H1 (cell line): ENCODE measurements at regions not wholly inside any gene's neighbourhood (a gene's known extent, or its start where the extent isn't known, plus 50 kb on each side); places are given as distances from the start of the nearest gene placed in this dataset.

Experiments
- CTCF ChIA-PET: fragments of 300-600 bp; sonication (Branson Sonifier 250); formaldehyde crosslinking; loops from one replicate; lab custom pipeline; 2021; ENCODE audit not compliant: partially characterized antibody; lab: Charles Lee
- POLR2A ChIA-PET: fragments of 300-600 bp; sonication (Branson Sonifier 250); formaldehyde crosslinking; loops from one replicate; lab custom pipeline; 2021; ENCODE audit warnings: inconsistent platforms; ENCODE audit not compliant: partially characterized antibody; lab: Charles Lee
- DNase-seq, 2 experiments: peaks; one replicate each; pipeline versions ENCODE4 v3.0.0 to v3.0.0-alpha.2; 2010 to 2022; ENCODE audit warnings: low spot score in 2 of 2, low read depth in 1 of 2, mixed read lengths in 1 of 2
- FAIRE-seq: peaks from 2 replicates; lab custom pipeline; 2011; peaks lifted over from hg19 to GRCh38; lab: Jason Lieb, UNC
- H2AFZ ChIP-seq: 2 replicates; pipeline ENCODE4 v1.8.1; 2012; ENCODE audit warnings: low read length, inconsistent platforms
- H2AK5ac ChIP-seq: 2 replicates; pipeline ENCODE4 v1.6.1; 2013; ENCODE audit warnings: low read depth, low read length
- H2BK120ac ChIP-seq: replicated peaks from 2 replicates; pipeline ENCODE3; 2013; ENCODE audit warnings: low read depth, low read length, inconsistent platforms
- H2BK12ac ChIP-seq: 2 replicates; pipeline ENCODE4 v1.6.1; 2013; ENCODE audit warnings: low read depth, low read length
- H2BK15ac ChIP-seq: 2 replicates; pipeline ENCODE4 v1.6.1; 2013; ENCODE audit warnings: low read length
- H2BK20ac ChIP-seq: 2 replicates; pipeline ENCODE4 v1.6.1; 2013; ENCODE audit warnings: low read length
- H2BK5ac ChIP-seq: 2 replicates; pipeline ENCODE4 v1.6.1; 2013; ENCODE audit warnings: low read depth, low read length
- H3K14ac ChIP-seq: 2 replicates; pipeline ENCODE4 v1.6.1; 2013; ENCODE audit warnings: inconsistent platforms; ENCODE audit not compliant: insufficient read length
- H3K18ac ChIP-seq: 2 replicates; pipeline ENCODE4 v1.6.1; 2013; ENCODE audit warnings: low read length; ENCODE audit errors: extremely low read depth
- H3K23ac ChIP-seq: 2 replicates; pipeline ENCODE4 v1.6.1; 2013; ENCODE audit warnings: inconsistent platforms; ENCODE audit not compliant: insufficient read length
- H3K23me2 ChIP-seq: 2 replicates; pipeline ENCODE4 v1.6.1; 2013; ENCODE audit warnings: low read depth, low read length
- H3K27ac ChIP-seq: 2 replicates; pipeline ENCODE4 v1.6.1; 2011; ENCODE audit warnings: low read depth, low read length, inconsistent platforms
- H3K27me3 ChIP-seq, 4 experiments: replicated peaks in 1 of 4; 1 replicate in 1 of 4; 2 replicates in 3 of 4; pipeline versions ENCODE4 v1.6.1 to v1.8.1; 2011 to 2013; ENCODE audit warnings: low read length in 3 of 4, mild to moderate bottlenecking in 3 of 4, inconsistent platforms in 2 of 4, mixed read lengths in 2 of 4, moderate library complexity in 1 of 4; ENCODE audit not compliant: control insufficient read depth in 3 of 4, insufficient read depth in 3 of 4; ENCODE audit errors: extremely low read depth in 1 of 4
- H3K36me3 ChIP-seq, 4 experiments: 2 replicates each; pipeline versions ENCODE4 v1.6.1 to v1.8.1; 2011 to 2013; ENCODE audit warnings: mild to moderate bottlenecking in 4 of 4, low read length in 3 of 4, moderate library complexity in 2 of 4, control low read depth in 1 of 4, inconsistent platforms in 1 of 4; ENCODE audit not compliant: insufficient read depth in 4 of 4, control insufficient read depth in 2 of 4
- H3K4ac ChIP-seq: replicated peaks from 2 replicates; pipeline ENCODE3; 2013; ENCODE audit warnings: low read length, low read depth, mixed read lengths, inconsistent platforms; ENCODE audit not compliant: insufficient read length
- H3K4me1 ChIP-seq, 4 experiments: replicated peaks in 1 of 4; 1 replicate in 1 of 4; 2 replicates in 3 of 4; pipeline versions ENCODE4 v1.6.1 to v1.8.1; 2011 to 2013; ENCODE audit warnings: low read length in 3 of 4, inconsistent platforms in 2 of 4, mixed read lengths in 1 of 4; ENCODE audit not compliant: insufficient read depth in 4 of 4, control insufficient read depth in 3 of 4
- H3K4me2 ChIP-seq, 2 experiments: 2 replicates each; pipeline versions ENCODE4 v1.6.1 to v1.8.1; 2011 to 2013; ENCODE audit warnings: low read depth in 2 of 2, low read length in 2 of 2, control low read depth in 1 of 2, inconsistent platforms in 1 of 2, mild to moderate bottlenecking in 1 of 2; ENCODE audit not compliant: insufficient read depth in 1 of 2
- H3K4me3 ChIP-seq, 4 experiments: fragments of 200-600, 300-600 bp in 1 of 4; sonication (generic), shearing (Covaris generic), sonication (Bioruptor Twin) in 1 of 4; 2 replicates each; pipeline versions ENCODE4 v1.5.1 to v1.8.1; 2011 to 2016; ENCODE audit warnings: low read length in 4 of 4, low read depth in 3 of 4, control low read depth in 2 of 4, inconsistent platforms in 2 of 4, mild to moderate bottlenecking in 2 of 4, mixed read lengths in 1 of 4, moderate library complexity in 1 of 4; ENCODE audit not compliant: insufficient read depth in 2 of 4; ENCODE audit errors: extremely low read depth in 1 of 4
- H3K56ac ChIP-seq: replicated peaks from 2 replicates; pipeline ENCODE3; 2013; ENCODE audit warnings: low read depth, mild to moderate bottlenecking, mixed read lengths, low read length, inconsistent platforms; ENCODE audit not compliant: insufficient read length
- H3K79me1 ChIP-seq: 2 replicates; pipeline ENCODE4 v1.6.1; 2013; ENCODE audit warnings: low read depth, low read length, control low read depth
- H3K79me2 ChIP-seq, 2 experiments: 2 replicates each; pipeline versions ENCODE4 v1.6.1 to v1.8.1; 2012 to 2013; ENCODE audit warnings: low read length in 2 of 2, mild to moderate bottlenecking in 2 of 2, inconsistent platforms in 1 of 2; ENCODE audit not compliant: insufficient read depth in 2 of 2, control insufficient read depth in 1 of 2
- H3K9ac ChIP-seq, 4 experiments: replicated peaks in 1 of 4; 1 replicate in 1 of 4; 2 replicates in 3 of 4; pipeline versions ENCODE4 v1.6.1 to v1.8.1; 2011 to 2013; ENCODE audit warnings: low read depth in 3 of 4, low read length in 3 of 4, control low read depth in 2 of 4, mild to moderate bottlenecking in 2 of 4, moderate library complexity in 2 of 4, inconsistent platforms in 1 of 4; ENCODE audit errors: extremely low read depth in 1 of 4
- H3K9me3 ChIP-seq, 2 experiments: 2 replicates each; pipeline versions ENCODE4 v1.6.1 to v1.8.1; 2012 to 2013; ENCODE audit warnings: mild to moderate bottlenecking in 2 of 2, moderate library complexity in 2 of 2, control low read depth in 1 of 2, inconsistent platforms in 1 of 2, low read depth in 1 of 2, low read length in 1 of 2, mixed read lengths in 1 of 2; ENCODE audit not compliant: insufficient read depth in 2 of 2
- H4K20me1 ChIP-seq, 2 experiments: replicated peaks in 1 of 2; 2 replicates each; pipeline versions ENCODE3 to v1.8.1; 2011 to 2013; ENCODE audit warnings: inconsistent platforms in 2 of 2, low read length in 2 of 2, mild to moderate bottlenecking in 1 of 2; ENCODE audit not compliant: insufficient read depth in 2 of 2, control insufficient read depth in 1 of 2
- H4K5ac ChIP-seq: 2 replicates; pipeline ENCODE4 v1.6.1; 2013; ENCODE audit warnings: low read length, low read depth, mixed read lengths, inconsistent platforms; ENCODE audit not compliant: insufficient read length
- H4K8ac ChIP-seq: 2 replicates; pipeline ENCODE4 v1.8.0; 2013; ENCODE audit warnings: mild to moderate bottlenecking, moderate library complexity, low read length, inconsistent platforms; ENCODE audit not compliant: insufficient read depth; ENCODE audit errors: extremely low read depth
- H4K91ac ChIP-seq: replicated peaks from 2 replicates; pipeline ENCODE3; 2013; ENCODE audit warnings: low read length, mixed read lengths, inconsistent platforms; ENCODE audit not compliant: insufficient read length
- ATF2 ChIP-seq: IDR thresholded peaks from 2 replicates; pipeline ENCODE4 v1.6.1; 2012; ENCODE audit warnings: low read length, inconsistent platforms
- POLR2A ChIP-seq, 2 experiments: IDR thresholded peaks; 1 replicate in 1 of 2; 2 replicates in 1 of 2; pipeline ENCODE4 v1.6.1; 2011; ENCODE audit warnings: low read depth in 2 of 2, low read length in 2 of 2, mild to moderate bottlenecking in 2 of 2; ENCODE audit errors: control extremely low read depth in 1 of 2
- WGBS, 2 experiments: shearing (Covaris generic) in 1 of 2; methylation state at CpG; one replicate each; pipeline versions ENCODE4 v1.1.6 to v1.1.7; 2013 to 2015; ENCODE audit warnings: low lambda C conversion rate in 2 of 2, mixed read lengths in 2 of 2, inconsistent platforms in 1 of 2, low coverage in 1 of 2, missing lambda C conversion rate in 1 of 2; ENCODE audit not compliant: insufficient replicate concordance in 2 of 2, insufficient coverage in 1 of 2, insufficient read length in 1 of 2; ENCODE audit errors: extremely low coverage in 1 of 2, missing lambda C conversion rate in 1 of 2; 5-methylcytosine and 5-hydroxymethylcytosine counted together

- TF ChIP-seq ATF2 (no peak), POLR2A (IDR thresholded peaks at IDR 0.05; ENCODE audit: control extremely low read depth in 1 of 2, low read depth in 2 of 2, low read length in 2 of 2) (no peak)
- ChIA-PET POLR2A (no interaction called here), CTCF (interaction anchor here (0.7 kb wide), 1 partner anchor 383 kb away, joined by 3 read pairs; no protein-coding TSS in a partner anchor)
- Histone ChIP-seq H2BK15ac (no peak overlapping the region), H2BK12ac (no peak overlapping the region), H3K14ac (no peak overlapping the region), H3K36me3 (no peaks in the 10 kb centered on the region), H3K9ac (no peak overlapping the region), H2AFZ (no peak overlapping the region), H3K4me2 (no peak overlapping the region), H3K4me3 (no peak overlapping the region), H3K23me2 (no peaks in the 10 kb centered on the region), H3K4me1 (no peaks in the 10 kb centered on the region), H3K23ac (no peak overlapping the region), H2BK120ac (no peak overlapping the region), H3K27me3 (no peaks in the 10 kb centered on the region), H3K56ac (no peak overlapping the region), H2BK5ac (no peak overlapping the region), H2AK5ac (no peak overlapping the region), H3K18ac (no peak overlapping the region), H3K9me3 (peaks cover 5 to 13% of the 10 kb centered on the region in 2 experiments; a peak in 3 of 4 replicates), H3K27ac (no peak overlapping the region), H4K5ac (no peak overlapping the region), H4K8ac (no peak overlapping the region), H3K79me1 (no peaks in the 10 kb centered on the region), H2BK20ac (no peak overlapping the region), H4K91ac (no peak overlapping the region), H4K20me1 (no peaks in the 10 kb centered on the region), H3K79me2 (no peaks in the 10 kb centered on the region), H3K4ac (no peak overlapping the region)
- WGBS, 2 experiments, result 97% methylated on average over 4 of the region's 4 CpGs; no CpG with 5 or more reads in 1 of the 2 experiments
- DNase-seq (no peak), FAIRE-seq (no peak)
These were observed 133.4 kb downstream of the HAO1 start for GRCh38 chr20:7806831-7807230.
